Epithelial cell of prostate (primary cell): ENCODE measurements at regions not wholly inside any gene's neighbourhood (a gene's known extent, or its start where the extent isn't known, plus 50 kb on each side); places are given as distances from the start of the nearest gene placed in this dataset.

Experiments
- DNase-seq: peaks from one replicate; pipeline ENCODE4 v3.0.0-alpha.2; 2011; ENCODE audit warnings: low read depth, low spot score
- H3K27ac ChIP-seq: fragments of 450-650 bp; 2 replicates; pipeline ENCODE4 v1.5.1; 2017; ENCODE audit warnings: mild to moderate bottlenecking

DNA sequence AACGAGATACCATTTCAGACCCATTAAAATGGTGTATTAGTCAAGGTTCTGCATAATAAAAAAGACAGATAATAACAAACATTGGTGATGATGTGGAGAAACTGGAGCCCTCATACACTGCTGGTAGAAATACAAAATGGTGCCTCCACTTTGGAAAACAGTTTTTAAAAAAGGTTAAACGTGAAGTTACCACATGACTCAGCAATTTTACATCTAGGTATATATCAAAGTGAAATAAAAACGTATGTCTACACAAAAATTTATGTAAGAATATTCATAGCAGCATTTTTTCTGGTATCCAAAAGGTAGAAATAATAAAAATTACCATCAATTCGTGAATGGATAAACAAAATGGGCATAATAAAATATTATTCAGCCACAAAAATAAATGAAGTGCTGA, 519.8 kb downstream of the TLE4 start:
- DNase-seq: no peak
- H3K27ac ChIP-seq: no peak overlapping the region

DNA sequence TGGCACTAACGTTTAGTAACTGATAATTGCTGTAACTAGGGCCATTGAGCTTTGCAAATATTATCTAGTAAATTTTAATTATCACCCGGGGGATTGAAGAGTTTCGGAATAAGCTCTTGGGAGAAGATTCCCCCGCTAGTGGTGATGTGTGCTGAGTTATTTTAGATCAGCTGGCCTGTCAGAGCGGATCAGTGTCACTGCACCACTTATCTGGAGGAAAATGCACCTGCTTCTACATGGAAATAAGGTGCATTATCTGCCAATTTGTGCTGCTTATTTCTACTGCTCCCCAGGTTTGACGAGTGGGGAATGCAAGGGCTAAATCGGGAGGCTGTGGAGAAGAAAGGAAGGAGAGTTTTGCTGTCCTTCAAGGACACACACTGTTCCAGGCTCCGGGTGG, 518.6 kb downstream of the TLE4 start:
- DNase-seq: no peak
- H3K27ac ChIP-seq: no peak overlapping the region

DNA sequence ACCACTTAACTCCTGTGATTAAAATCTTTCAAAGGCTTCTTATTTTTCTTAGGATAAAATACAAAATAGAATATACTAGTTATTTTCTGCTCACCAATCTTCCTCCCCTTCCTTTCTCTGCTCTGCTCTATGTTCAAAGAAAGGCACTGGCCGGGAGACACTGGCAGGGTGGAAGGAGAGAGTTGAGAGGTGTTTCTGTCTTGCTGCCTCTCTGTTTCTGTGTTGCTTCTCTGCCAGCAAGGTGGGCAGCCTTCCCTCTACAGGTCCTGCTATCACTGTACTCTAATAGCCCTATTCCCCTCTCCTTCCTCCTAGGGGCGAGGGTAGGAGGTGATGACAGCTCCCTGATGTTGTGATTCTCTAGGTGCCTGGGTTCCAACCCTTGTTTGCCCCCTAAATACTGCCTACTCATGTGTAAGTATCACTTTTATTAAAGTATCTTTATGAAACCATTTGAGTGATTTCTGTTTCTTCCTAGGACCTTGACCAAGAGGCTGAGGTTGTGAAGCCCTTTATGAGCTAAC, 515.1 kb downstream of the TLE4 start:
- DNase-seq: no peak
- H3K27ac ChIP-seq: no peak overlapping the region

DNA sequence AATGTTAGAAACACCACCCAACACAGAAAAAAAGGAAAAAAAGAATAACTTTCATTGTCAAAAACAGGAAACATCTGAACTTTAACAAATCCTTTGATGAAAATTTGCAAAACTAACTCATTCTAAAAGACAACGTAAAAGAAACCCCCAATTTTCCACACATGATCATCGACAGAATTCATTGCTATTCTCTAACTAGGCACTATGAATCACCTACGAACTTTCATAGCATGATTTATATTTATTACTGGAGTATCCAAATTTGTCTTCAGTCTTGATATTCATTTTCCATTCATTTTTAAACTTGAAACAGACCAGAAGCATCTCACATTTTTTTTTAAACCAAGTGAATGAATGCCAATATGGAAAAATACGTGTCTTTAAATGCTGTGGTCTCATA, 514.6 kb downstream of the TLE4 start:
- no peak overlapping the region for H3K27ac ChIP-seq

DNA sequence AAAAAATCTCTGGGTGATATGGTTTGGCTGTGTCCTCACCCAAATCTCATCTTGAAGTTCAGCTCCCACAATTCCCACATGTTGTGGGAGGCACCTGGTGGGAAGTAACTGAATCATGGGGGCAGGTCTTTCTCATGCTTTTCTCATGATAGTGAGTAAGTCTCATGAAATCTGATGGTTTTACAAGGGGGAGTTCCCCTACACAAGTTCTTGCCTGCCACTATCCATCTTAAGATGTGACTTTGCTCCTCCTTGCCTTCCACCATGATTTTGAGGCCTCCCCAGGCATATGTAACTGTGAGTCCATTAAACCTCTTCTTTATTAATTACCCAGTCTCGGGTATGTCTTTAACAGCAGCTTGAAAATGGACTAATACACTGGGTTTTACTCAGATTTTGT, 513.9 kb downstream of the TLE4 start:
- DNase-seq: no peak
- H3K27ac ChIP-seq: no peak overlapping the region

More for the DNA sequence above, 514.6 kb downstream of the TLE4 start:
- DNase-seq: no peak

DNA sequence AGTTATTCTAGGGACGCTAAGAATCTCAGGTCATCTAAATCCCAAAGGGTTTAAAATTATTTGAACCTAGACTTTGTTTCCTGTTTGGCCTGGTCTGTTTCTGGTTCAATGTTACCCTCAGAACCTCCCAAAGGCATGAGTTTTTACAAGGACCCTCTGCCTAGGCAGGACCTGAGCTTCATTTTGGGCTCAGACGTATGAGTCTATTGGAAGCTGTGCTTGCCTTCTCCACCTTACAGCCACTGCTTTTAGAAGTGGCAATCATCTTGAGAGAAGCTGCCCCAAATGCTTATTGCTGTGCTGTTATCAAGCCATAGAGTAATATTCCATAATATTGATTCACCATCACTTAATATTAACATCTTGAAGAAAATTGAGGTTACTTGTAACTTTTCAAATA, 510.4 kb downstream of the TLE4 start:
- no peak overlapping the region for H3K27ac ChIP-seq
- DNase-seq: no peak

DNA sequence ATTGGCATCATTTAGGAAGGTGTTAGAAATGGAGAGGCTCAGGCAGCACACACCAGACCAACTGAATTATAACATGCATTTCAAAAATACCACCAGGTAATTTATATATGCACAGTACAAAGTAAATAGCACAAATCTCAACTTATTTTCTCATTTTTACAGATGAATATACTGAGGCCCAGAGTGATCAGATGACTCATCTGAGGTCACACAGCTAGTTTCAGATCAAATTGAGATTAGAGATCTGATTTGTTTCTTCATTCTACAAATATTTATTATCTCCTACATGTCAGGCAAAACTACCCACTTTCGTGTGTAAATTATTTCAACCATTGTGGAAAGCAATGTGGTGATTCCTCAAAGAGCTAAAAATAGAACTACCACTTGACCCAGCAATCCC, 507.1 kb downstream of the TLE4 start:
- no peak overlapping the region for H3K27ac ChIP-seq
- no peak for DNase-seq

DNA sequence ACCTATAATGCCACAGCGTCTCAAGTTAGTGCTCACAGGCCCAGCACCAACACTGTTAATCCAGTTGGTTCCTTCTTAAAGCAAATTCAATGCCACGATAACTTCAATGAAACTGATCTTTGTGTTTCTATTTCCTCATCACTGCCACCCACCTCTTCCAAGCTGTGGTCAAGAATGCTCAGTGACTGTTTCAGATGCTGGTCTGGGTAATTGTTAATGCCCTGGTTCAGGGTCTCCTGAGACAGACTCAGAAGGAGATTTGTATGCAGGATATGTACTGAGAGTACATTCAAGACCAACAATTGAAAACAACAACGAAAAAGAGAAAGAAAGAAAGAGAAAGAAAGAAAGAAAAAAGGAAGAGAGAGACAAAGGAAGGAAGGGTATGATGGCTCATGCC, 505.3 kb downstream of the TLE4 start:
- no peak for DNase-seq
- no peak overlapping the region for H3K27ac ChIP-seq

DNA sequence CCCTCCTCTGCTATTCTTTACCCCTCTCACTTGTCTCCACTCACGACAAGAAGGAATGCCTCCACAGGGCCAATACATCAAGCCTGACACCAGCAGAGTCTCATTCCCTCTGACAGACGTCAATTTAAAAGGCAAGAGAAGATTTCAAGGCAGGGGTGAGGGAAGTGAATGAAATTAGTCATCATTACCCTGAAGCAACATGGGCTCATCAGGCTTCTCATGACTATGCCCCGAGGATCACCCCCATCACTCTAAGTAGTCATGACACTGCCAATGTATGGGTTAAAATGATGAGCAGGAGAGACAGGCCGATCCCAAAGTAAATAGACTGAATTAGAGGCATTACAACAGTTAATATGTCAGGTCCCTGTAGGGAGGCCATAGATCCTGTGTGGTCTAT, 504.4 kb downstream of the TLE4 start:
- no peak for DNase-seq

DNA sequence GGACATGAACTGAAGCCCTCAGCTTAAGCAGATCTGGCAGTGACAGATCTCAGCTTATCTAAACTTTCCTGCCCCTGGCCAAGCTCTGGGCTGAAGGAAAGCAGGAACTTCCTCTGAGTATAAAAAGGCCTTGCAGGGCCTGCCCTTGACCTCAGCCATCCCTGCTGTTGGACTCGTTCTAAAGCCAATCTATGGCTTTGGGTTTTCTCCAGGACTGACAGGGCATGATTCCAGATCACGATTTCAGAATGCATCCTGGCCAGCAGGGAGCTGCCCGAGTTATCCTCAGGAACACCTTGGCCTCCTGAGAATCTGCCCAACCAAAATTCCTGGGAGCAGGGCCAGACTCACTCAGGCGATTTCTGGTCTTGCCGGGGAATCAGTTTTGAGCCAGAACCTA, 502.7 kb downstream of the TLE4 start:
- no peak overlapping the region for H3K27ac ChIP-seq

More for the DNA sequence above, 504.4 kb downstream of the TLE4 start:
- H3K27ac ChIP-seq: no peak overlapping the region

DNA sequence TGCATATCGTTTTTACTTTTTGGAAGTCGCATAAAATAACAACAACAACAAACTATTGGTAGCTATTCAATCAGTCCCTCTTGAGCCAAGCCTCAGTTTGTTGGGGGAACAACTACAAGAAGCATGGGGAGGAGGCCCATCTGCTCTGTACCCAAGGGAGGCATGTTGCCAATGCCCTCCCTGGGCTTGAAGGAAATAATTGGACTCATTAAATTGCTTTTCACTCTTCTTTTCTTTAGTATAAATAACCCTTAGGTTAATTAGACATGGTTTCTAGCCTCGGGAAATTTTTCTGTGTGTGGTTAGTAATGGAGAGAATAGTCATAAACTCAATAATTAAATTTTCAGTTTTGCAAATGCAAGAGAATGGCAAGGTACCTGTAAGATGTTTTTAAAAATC, 500.7 kb downstream of the TLE4 start:
- no peak overlapping the region for H3K27ac ChIP-seq
- DNase-seq: no peak

More for the DNA sequence above, 502.7 kb downstream of the TLE4 start:
- DNase-seq: no peak

DNA sequence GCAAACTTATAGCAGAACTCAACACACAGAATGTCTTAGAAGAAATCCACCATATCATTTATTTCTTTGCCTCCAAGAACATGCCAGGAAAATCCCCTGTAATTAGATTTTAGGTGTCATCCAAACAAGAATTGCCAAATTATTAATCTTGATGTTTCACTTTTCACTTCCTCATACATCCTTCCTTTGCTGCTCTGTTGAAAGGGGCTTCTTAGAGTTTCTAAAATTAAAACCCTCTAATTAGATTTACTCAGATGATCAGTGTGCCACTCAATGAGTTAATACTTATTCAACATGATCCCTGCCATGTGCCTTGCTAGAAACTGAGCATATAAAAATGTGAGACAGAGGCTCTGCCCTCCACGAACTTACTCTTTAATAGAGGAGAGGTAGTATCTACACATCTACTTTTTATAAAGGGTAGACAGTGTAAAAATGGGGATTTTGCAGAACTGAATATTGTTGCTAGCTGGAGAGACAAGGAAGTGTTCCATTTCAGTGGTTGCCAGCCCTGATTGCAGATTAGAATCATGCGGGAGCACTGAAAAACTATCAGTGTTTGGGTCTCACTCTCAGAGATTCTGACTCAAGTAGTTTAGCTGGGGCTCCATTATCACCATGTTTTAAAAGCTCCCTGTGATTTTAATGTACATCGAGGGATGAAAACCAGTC, 498.4 kb downstream of the TLE4 start:
- H3K27ac ChIP-seq: no peak overlapping the region
- DNase-seq: no peak

DNA sequence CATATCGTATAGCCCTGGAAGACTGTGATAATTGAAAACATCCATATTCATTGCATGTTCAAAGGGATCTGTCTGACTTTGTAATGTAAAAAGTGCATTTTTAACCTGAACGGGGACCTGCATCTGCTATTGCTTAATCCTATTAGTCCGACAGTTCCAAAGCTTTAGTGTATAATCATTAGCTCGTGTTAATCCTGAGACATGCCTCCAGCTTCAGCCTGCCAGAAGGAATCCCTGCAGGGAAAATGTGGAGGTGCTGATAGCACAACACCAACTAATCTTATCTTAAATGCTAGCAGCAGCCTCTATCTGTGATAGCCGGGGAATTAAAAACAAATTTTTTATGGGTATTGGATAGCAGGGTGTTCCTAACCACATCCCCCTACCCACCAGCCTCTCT, 495.2 kb downstream of the TLE4 start:
- no peak overlapping the region for H3K27ac ChIP-seq
- no peak for DNase-seq

DNA sequence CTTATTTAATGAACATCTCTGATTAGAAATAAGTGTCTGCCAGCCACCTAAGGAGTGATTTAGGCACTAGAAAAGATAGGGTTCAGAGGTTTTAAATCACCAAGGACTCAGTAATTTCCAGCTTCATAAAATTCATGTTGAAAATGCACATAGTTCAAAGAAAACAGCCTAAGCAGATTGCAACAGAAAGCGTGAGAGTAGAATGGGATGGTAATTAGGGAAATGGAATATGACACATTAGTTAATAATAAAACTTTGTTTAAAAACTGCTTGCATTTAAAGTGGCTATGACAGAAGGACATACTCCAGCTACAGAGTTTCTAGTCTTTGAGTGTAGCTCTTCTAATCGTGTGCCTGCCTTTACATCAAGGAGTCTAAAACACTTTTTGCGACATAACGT, 490.8 kb downstream of the TLE4 start:
- no peak for DNase-seq
- no peak overlapping the region for H3K27ac ChIP-seq

DNA sequence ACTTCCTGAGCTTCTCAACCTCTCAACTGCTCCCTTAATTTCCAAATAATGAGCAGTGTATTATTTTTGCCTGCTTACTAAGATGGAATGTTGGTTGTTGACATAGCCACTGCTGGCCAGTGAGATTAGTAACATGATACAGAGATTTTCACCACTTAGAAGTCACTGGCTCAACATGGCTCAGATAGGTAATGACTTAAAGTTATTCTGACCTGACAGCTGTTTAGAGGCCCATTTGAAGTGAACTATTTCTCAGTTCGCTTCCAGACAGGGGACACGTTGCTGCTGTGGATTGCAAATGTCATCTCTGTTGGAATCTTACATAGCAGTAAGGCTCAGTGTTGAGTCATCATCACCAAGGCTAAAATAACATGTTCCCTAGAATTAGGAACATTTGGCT, 490.2 kb downstream of the TLE4 start:
- H3K27ac ChIP-seq: no peak overlapping the region
- no peak for DNase-seq

DNA sequence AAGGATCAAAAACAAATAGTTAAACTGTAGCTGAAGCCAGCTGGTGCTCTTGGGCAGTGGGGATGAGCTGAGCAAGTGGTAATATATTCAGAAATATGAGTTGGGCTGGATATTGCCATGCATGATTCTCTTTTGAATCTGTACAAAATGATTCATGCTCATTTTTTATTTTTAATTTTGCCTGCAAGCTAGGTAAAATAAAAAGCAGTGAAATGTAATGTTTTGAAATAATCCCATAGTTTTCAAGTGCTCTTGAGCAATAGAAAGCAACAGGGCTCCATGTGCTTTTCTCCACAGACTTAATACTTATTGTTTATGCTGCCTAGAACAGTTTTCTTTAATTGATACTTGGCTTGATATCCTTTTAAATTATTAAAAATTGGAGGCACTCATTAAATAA, 489.3 kb downstream of the TLE4 start:
- no peak for DNase-seq
- H3K27ac ChIP-seq: no peak overlapping the region

DNA sequence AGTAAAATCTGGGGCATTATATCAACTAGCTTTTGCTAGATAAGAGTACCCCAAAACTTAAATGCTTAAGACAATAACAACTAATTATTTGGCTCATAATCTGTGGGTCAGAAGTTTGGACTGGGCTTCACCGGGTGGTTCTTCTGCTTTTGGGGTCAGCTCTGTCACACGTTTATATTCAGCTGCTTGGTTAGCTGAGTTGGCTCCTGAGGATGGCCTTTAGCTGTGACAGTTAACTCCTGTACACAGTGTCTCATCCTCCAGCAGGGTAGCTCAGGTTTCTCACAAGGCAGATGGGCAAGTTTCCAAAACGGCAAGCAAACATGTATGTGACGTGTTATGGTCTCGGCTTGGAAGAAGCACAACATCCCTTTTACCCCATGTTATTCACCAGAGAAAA, 488.2 kb downstream of the TLE4 start:
- DNase-seq: no peak

DNA sequence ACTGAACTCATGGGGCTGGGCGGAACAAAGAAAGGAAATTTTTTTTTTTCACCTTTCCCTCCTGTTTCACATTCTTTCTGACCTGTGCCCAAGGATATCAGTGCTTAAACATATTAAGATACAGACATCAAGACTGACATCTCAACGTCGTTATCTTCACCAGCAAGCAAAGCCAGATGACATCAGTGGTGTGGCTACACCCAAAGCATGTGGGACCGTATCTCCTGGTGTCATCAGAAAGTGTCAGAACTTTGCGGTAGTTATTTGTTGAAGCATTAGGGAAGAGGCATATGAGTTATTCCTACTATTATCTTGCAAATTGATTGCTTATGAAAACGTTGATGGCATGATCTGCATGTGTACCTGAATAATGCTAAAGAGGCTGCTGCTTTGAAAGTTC, 487.4 kb downstream of the TLE4 start:
- no peak overlapping the region for H3K27ac ChIP-seq

More for the DNA sequence above, 488.2 kb downstream of the TLE4 start:
- H3K27ac ChIP-seq: no peak overlapping the region

DNA sequence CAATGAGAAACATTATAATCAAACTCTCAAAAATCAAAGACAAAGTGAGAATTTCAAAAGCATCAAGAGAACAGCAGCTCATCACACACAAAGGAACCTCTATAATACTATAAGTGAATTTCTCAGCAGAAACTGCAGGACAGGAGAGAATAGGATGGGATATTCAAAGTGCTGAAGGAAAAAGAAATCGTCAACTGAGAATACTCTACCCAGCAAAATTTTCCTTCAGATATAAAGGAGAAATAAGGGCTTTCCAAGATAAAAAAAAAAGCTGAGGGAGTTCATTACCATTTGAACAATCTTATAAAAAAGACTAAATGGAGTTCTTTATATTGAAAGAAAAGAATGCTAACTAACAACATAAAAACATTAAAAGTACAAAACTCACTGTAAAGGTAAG, 481.1 kb downstream of the TLE4 start:
- DNase-seq: no peak
- no peak overlapping the region for H3K27ac ChIP-seq

More for the DNA sequence above, 487.4 kb downstream of the TLE4 start:
- no peak for DNase-seq

DNA sequence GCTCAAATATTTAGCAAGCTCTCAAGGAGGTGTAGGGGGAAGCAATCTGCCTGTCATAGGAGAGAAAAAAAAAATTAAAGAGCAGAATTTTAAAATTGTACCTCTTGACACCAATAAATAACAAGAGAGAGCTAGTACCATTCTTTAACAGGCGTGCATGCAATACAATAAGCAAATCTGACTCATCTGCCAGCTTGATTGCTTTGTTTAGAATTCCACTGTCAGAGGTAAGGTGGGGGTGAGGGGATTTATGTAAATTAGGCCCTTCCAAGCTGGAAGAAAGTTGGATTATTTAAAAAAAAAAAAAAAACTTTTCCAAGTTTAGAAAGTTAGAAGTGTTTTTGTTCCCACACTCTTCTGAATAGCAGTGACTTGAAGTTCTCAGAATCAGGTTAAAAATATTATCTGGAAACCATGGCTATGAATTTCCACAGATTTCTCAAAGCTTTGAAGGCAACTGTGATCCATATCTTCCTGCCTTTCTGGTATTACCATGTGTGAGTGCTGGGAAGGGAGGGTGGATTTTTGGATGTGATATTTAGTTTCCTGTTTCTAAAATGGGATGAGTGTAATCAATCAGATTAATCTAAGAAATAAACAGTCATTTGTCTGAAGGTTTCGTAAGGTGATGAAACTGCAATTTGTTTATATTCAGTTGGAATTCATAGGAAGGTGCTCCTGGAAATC, 477.5 kb downstream of the TLE4 start:
- no peak for DNase-seq
- H3K27ac ChIP-seq: no peak overlapping the region

DNA sequence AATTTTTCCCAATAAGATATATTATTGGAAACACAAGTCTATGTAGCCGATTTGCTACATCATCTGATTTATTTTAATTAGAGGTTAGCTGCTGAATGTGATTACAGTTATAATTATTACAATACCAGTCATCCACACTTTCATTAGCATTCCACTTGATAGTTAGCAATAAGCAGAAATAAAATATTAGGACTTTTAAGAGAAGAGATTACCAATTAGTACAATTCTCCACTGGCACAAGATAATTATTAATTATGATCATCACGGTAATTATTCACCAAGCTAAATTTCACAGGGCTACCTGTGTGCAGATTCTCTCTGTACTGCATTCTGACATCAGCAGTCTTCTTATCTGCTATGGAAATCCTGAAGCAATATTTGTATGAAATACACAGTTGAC, 474.7 kb downstream of the TLE4 start:
- no peak for DNase-seq
- H3K27ac ChIP-seq: no peak overlapping the region

DNA sequence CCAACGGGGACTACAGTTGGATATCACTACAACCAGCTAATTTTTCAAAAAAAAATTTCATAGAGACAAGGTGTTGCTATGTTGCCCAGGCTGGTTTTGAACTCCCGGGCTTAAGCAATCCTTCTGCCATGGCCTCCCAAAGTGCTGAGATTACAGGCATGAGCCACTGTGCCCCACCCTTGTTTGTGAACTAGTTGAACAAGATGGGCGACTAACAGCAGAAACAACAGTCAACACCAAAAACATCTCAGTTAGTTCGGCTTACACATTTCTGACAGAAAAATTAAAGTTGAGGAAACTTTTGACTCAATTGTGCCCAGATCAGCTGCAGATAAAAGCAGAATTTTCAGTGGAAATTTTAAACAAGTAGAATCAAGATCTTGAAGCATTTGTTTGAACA, 470.1 kb downstream of the TLE4 start:
- no peak overlapping the region for H3K27ac ChIP-seq
- DNase-seq: no peak
